ENCODE measurements at regions not wholly inside any gene's neighbourhood (a gene's known extent, or its start where the extent isn't known, plus 50 kb on each side); places are given as distances from the start of the nearest gene placed in this dataset.

GRCh38 chr1:87239997-87240605 lies 88.6 kb upstream of the LMO4 start:
- CTCF ChIA-PET = interaction anchor here (1.3 kb wide), 1 partner anchor 35 kb away, joined by 5 read pairs; no protein-coding TSS in a partner anchor

DNA sequence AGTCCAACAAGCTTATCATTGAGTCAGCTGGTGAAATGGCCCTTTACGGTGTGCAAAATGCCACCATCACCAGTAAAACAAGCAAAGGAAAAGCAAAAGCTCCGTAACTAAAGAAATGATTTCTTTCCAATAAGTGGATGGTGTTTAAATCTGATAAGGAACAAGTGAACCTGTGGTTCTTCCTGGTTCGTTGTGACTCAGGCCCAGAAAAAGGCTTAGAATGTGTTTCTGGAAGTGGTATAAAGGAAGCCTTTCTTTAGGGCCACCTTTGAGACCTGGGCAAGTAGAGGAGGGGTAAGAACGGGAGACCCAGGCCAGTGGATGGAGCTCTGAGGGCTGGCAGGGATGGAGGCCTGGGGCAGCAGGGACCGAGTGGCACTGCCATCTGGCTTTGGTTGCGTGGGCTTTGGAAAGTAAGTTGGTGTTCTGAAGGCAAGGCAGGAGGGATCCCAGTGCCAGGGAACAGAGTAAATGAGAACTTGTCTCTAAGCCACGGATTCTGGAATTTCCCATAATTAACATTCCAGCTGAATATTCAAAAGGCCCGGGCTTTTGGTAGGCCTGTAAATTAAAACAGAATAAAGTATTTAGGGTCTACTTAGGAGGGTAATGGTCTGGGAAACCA lies 87.9 kb upstream of the LMO4 start:
- Histone ChIP-seq H2AFZ (ENCODE audit: low read depth) (no peak overlapping the region), H3K36me3 (replicated peaks in 1 of 2; ENCODE audit: control insufficient read depth in 1 of 2, insufficient read depth in 2 of 2, low read length in 1 of 2) (no peaks in the 10 kb centered on the region), H3K27me3 (ENCODE audit: insufficient read depth) (no peaks in the 10 kb centered on the region), H4K20me1 (ENCODE audit: insufficient read depth) (no peaks in the 10 kb centered on the region), H3F3A (replicated peaks; ENCODE audit: insufficient read depth) (no peaks in the 10 kb centered on the region), H3K4me1 (ENCODE audit: control insufficient read depth in 1 of 2, insufficient read depth in 2 of 2, low read depth in 1 of 2, low read length in 1 of 2) (no peaks in the 10 kb centered on the region), H3K9me3 (no peaks in the 10 kb centered on the region), H3K9ac (no peak overlapping the region), H3K4me2 (no peak overlapping the region), H3K27ac (ENCODE audit: low read depth in 2 of 2, low read length in 1 of 2) (no peak overlapping the region), H3K4me3 (ENCODE audit: low read depth in 2 of 2, low read length in 1 of 2) (no peak overlapping the region), H3K9me2 (no peaks in the 10 kb centered on the region), H3K79me2 (ENCODE audit: insufficient read depth) (no peaks in the 10 kb centered on the region)
- ChIA-PET POLR2A (no interaction called here), CTCF (no interaction called here)
- TF ChIP-seq MXI1 (IDR thresholded peaks at IDR 0.05; ENCODE audit: low read depth, low read length) = no peak
- TF ChIP-seq RFX5 (IDR thresholded peaks at IDR 0.05; ENCODE audit: low read length) = no peak
- no peak for TF ChIP-seq FOXM1 (IDR thresholded peaks at IDR 0.05; ENCODE audit: low read depth)
- no peak for TF ChIP-seq NFIC (IDR thresholded peaks at IDR 0.05; ENCODE audit: borderline replicate concordance)
- TF ChIP-seq, protein P1, sequence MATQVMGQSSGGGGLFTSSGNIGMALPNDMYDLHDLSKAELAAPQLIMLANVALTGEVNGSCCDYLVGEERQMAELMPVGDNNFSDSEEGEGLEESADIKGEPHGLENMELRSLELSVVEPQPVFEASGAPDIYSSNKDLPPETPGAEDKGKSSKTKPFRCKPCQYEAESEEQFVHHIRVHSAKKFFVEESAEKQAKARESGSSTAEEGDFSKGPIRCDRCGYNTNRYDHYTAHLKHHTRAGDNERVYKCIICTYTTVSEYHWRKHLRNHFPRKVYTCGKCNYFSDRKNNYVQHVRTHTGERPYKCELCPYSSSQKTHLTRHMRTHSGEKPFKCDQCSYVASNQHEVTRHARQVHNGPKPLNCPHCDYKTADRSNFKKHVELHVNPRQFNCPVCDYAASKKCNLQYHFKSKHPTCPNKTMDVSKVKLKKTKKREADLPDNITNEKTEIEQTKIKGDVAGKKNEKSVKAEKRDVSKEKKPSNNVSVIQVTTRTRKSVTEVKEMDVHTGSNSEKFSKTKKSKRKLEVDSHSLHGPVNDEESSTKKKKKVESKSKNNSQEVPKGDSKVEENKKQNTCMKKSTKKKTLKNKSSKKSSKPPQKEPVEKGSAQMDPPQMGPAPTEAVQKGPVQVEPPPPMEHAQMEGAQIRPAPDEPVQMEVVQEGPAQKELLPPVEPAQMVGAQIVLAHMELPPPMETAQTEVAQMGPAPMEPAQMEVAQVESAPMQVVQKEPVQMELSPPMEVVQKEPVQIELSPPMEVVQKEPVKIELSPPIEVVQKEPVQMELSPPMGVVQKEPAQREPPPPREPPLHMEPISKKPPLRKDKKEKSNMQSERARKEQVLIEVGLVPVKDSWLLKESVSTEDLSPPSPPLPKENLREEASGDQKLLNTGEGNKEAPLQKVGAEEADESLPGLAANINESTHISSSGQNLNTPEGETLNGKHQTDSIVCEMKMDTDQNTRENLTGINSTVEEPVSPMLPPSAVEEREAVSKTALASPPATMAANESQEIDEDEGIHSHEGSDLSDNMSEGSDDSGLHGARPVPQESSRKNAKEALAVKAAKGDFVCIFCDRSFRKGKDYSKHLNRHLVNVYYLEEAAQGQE (IDR thresholded peaks at IDR 0.05; ENCODE audit: low read depth, low read length) = no peak
- TF ChIP-seq, protein P2, sequence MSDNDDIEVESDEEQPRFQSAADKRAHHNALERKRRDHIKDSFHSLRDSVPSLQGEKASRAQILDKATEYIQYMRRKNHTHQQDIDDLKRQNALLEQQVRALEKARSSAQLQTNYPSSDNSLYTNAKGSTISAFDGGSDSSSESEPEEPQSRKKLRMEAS (IDR thresholded peaks at IDR 0.05; ENCODE audit: low read depth) = no peak
- DNase-seq = no peak
- WGBS (ENCODE audit: low lambda C conversion rate) = 64% methylated on average over 8 of the region's 8 CpGs

More at GRCh38 chr1:87239997-87240605, 88.6 kb upstream of the LMO4 start:
- H3K9ac ChIP-seq = no peak overlapping the region
- H3K4me3 ChIP-seq (ENCODE audit: low read depth in 2 of 2, low read length in 1 of 2) = no peak overlapping the region
- WGBS (ENCODE audit: low lambda C conversion rate) = 66% methylated on average over 2 of the region's 2 CpGs
- no peaks in the 10 kb centered on the region for H3K79me2 ChIP-seq (ENCODE audit: insufficient read depth)
- H3K27ac ChIP-seq (ENCODE audit: low read depth in 2 of 2, low read length in 1 of 2) = no peak overlapping the region
- no peaks in the 10 kb centered on the region for H3K4me1 ChIP-seq (ENCODE audit: control insufficient read depth in 1 of 2, insufficient read depth in 2 of 2, low read depth in 1 of 2, low read length in 1 of 2)
- no peaks in the 10 kb centered on the region for H3K9me2 ChIP-seq
- no peaks in the 10 kb centered on the region for H3K9me3 ChIP-seq
- TF ChIP-seq TCF12 (IDR thresholded peaks at IDR 0.05) (no peak), SIN3A (IDR thresholded peaks at IDR 0.05; ENCODE audit: borderline replicate concordance, low read depth, low read length) (no peak), FOXJ3 (CRISPR knock-in tag; IDR thresholded peaks at IDR 0.05) (no peak), RFX5 (IDR thresholded peaks at IDR 0.05; ENCODE audit: low read length) (no peak)
- no peak overlapping the region for H3K4me2 ChIP-seq
- no peak overlapping the region for H2AFZ ChIP-seq (ENCODE audit: low read depth)
- no peaks in the 10 kb centered on the region for H4K20me1 ChIP-seq (ENCODE audit: insufficient read depth)
- H3K27me3 ChIP-seq (ENCODE audit: insufficient read depth) = no peaks in the 10 kb centered on the region
- H3K36me3 ChIP-seq (replicated peaks in 1 of 2; ENCODE audit: control insufficient read depth in 1 of 2, insufficient read depth in 2 of 2, low read length in 1 of 2) = no peaks in the 10 kb centered on the region
- no peaks in the 10 kb centered on the region for H3F3A ChIP-seq (replicated peaks; ENCODE audit: insufficient read depth)
- DNase-seq = no peak
- POLR2A ChIA-PET = no interaction called here

Measured in SK-N-SH (cell line).